Hematopoietic multipotent progenitor cell treated with erythropoietin and hydrocortisone succinate and interleukin-3 and kit ligand, for 17 days (in vitro differentiated cells): ENCODE measurements at regions not wholly inside any gene's neighbourhood (a gene's known extent, or its start where the extent isn't known, plus 50 kb on each side); places are given as distances from the start of the nearest gene placed in this dataset.
"Not testable (repeated sequence)": the region's sequence is repeated elsewhere in the genome, so short reads cannot be mapped to it uniquely, and the experiment has no call there.

Source experiments
- DNase-seq: peaks from one replicate; pipeline ENCODE4 v3.0.0-alpha.2; 2015; ENCODE audit warnings: low spot score

GRCh38 chr14:84084056-84084630 lies 1445.8 kb upstream of the FLRT2 start:
- no peak for DNase-seq

GRCh38 chr14:84085493-84085892 lies 1444.5 kb upstream of the FLRT2 start:
- DNase-seq, result no peak

- DNase-seq, result no peak
These were observed 1443.2 kb upstream of the FLRT2 start for GRCh38 chr14:84086714-84087113.

- DNase-seq, result no peak
These were observed 1441.9 kb upstream of the FLRT2 start for GRCh38 chr14:84087986-84088531.

GRCh38 chr14:84090837-84091236 lies 1439.1 kb upstream of the FLRT2 start:
- DNase-seq, result no peak

- DNase-seq, result no peak
These were observed 1434.3 kb upstream of the FLRT2 start for GRCh38 chr14:84095681-84096080.

GRCh38 chr14:84098261-84098660 lies 1431.7 kb upstream of the FLRT2 start:
- no peak for DNase-seq

- not testable (repeated sequence) for DNase-seq
These were observed 1430.4 kb upstream of the FLRT2 start for GRCh38 chr14:84099560-84099959.

GRCh38 chr14:84107835-84108343 lies 1422.1 kb upstream of the FLRT2 start:
- no peak for DNase-seq

GRCh38 chr14:84108746-84109457 lies 1421.0 kb upstream of the FLRT2 start:
- no peak for DNase-seq

- DNase-seq, result no peak
These were observed 1417.4 kb upstream of the FLRT2 start for GRCh38 chr14:84112589-84112988.

GRCh38 chr14:84125676-84126075 lies 1404.3 kb upstream of the FLRT2 start:
- DNase-seq, result no peak

GRCh38 chr14:84127495-84127894 lies 1402.4 kb upstream of the FLRT2 start:
- DNase-seq, result no peak

GRCh38 chr14:84128050-84128449 lies 1401.9 kb upstream of the FLRT2 start:
- DNase-seq, result no peak

- no peak for DNase-seq
These were observed 1400.9 kb upstream of the FLRT2 start for GRCh38 chr14:84129007-84129406.

- DNase-seq, result no peak
These were observed 1400.0 kb upstream of the FLRT2 start for GRCh38 chr14:84129941-84130340.

GRCh38 chr14:84131924-84132323 lies 1398.0 kb upstream of the FLRT2 start:
- no peak for DNase-seq

GRCh38 chr14:84144166-84144565 lies 1385.8 kb upstream of the FLRT2 start:
- no peak for DNase-seq

GRCh38 chr14:84152452-84152851 lies 1377.5 kb upstream of the FLRT2 start:
- no peak for DNase-seq

- DNase-seq, result no peak
These were observed 1367.3 kb upstream of the FLRT2 start for GRCh38 chr14:84162633-84163032.

- DNase-seq, result no peak
These were observed 1362.9 kb upstream of the FLRT2 start for GRCh38 chr14:84167026-84167425.

- DNase-seq, result no peak
These were observed 1349.6 kb upstream of the FLRT2 start for GRCh38 chr14:84180336-84180735.

GRCh38 chr14:84181072-84181471 lies 1348.9 kb upstream of the FLRT2 start:
- DNase-seq, result no peak

GRCh38 chr14:84195514-84195913 lies 1334.4 kb upstream of the FLRT2 start:
- DNase-seq, result no peak
